MM.1S (cell line): ENCODE measurements at regions not wholly inside any gene's neighbourhood (a gene's known extent, or its start where the extent isn't known, plus 50 kb on each side); places are given as distances from the start of the nearest gene placed in this dataset.
A peak's percentile ranks its signal among the peaks of the same experiment; 100 is the strongest.

Experiments used
- DNase-seq: peaks from one replicate; pipeline ENCODE4 v3.0.0-alpha.2; 2015
- H2AFZ ChIP-seq: fragments of 300-600 bp; sonication (generic); 2 replicates; pipeline ENCODE4 v1.6.0; 2016; ENCODE audit warnings: antibody characterized with exemption, low read length
- H3F3A ChIP-seq: fragments of 300-600 bp; sonication (generic); 2 replicates; pipeline ENCODE4 v1.6.1; 2016; ENCODE audit warnings: mild to moderate bottlenecking, antibody characterized with exemption, low read length, moderate library complexity, mixed read lengths; ENCODE audit not compliant: insufficient read depth
- H3K27ac ChIP-seq: fragments of 300-600 bp; sonication (generic); 2 replicates; pipeline ENCODE4 v1.5.1; 2016; ENCODE audit warnings: mild to moderate bottlenecking, low read length
- H3K27me3 ChIP-seq: fragments of 300-600 bp; sonication (generic); replicated peaks from 2 replicates; pipeline ENCODE4 v1.6.0; 2016; ENCODE audit warnings: low read length; ENCODE audit not compliant: insufficient read depth
- H3K36me3 ChIP-seq: fragments of 300-600 bp; sonication (generic); replicated peaks from 2 replicates; pipeline ENCODE4 v1.6.1; 2016; ENCODE audit warnings: mild to moderate bottlenecking, low read length, mixed read lengths; ENCODE audit not compliant: insufficient read depth
- H3K4me1 ChIP-seq: fragments of 300-600 bp; sonication (generic); 2 replicates; pipeline ENCODE4 v1.6.1; 2016; ENCODE audit warnings: low read length, mixed read lengths
- H3K4me2 ChIP-seq: fragments of 300-600 bp; sonication (generic); 2 replicates; pipeline ENCODE4 v1.6.0; 2016; ENCODE audit warnings: low read depth, low read length
- H3K4me3 ChIP-seq: fragments of 300-600 bp; sonication (generic); 2 replicates; pipeline ENCODE4 v1.5.1; 2016; ENCODE audit warnings: low read length, mixed read lengths
- H3K79me2 ChIP-seq: fragments of 300-600 bp; sonication (generic); 2 replicates; pipeline ENCODE4 v1.6.1; 2016; ENCODE audit warnings: mixed run types, low read length, mixed read lengths
- H3K9ac ChIP-seq: fragments of 300-600 bp; sonication (generic); 2 replicates; pipeline ENCODE4 v1.6.1; 2016; ENCODE audit warnings: low read length, mixed read lengths
- H3K9me2 ChIP-seq: fragments of 300-600 bp; sonication (generic); replicated peaks from 2 replicates; pipeline ENCODE4 v1.6.1; 2016; ENCODE audit warnings: mild to moderate bottlenecking, low read length, mixed read lengths; ENCODE audit not compliant: insufficient read depth
- H3K9me3 ChIP-seq: fragments of 300-600 bp; sonication (generic); replicated peaks from 2 replicates; pipeline ENCODE4 v1.6.1; 2016; ENCODE audit warnings: mild to moderate bottlenecking, low read length, mixed read lengths; ENCODE audit not compliant: insufficient read depth
- H4K20me1 ChIP-seq: fragments of 300-600 bp; sonication (generic); 2 replicates; pipeline ENCODE4 v1.6.1; 2016; ENCODE audit warnings: mild to moderate bottlenecking, low read length, moderate library complexity, mixed read lengths; ENCODE audit not compliant: insufficient read depth
- CTCF ChIP-seq: fragments of 300-600 bp; sonication (generic); IDR thresholded peaks from 2 replicates; pipeline ENCODE4 v1.5.1; 2016; ENCODE audit warnings: antibody characterized with exemption, low read length, mixed read lengths
- EZH2 ChIP-seq: fragments of 300-600 bp; sonication (generic); optimal IDR thresholded peaks from 2 replicates; pipeline ENCODE3; 2017; ENCODE audit warnings: low read depth, mild to moderate bottlenecking, antibody characterized with exemption, low read length, mixed read lengths
- EZH2phosphoT487 ChIP-seq: fragments of 300-600 bp; sonication (generic); IDR thresholded peaks from 2 replicates; pipeline ENCODE4 v1.6.1; 2018; ENCODE audit warnings: antibody characterized with exemption, low read length

- Histone ChIP-seq H3K4me2 (no peak overlapping the region), H3K27me3 (peaks cover 67% of the 10 kb centered on the region), H3K9me3 (no peaks in the 10 kb centered on the region), H3K79me2 (no peaks in the 10 kb centered on the region), H3K4me1 (no peaks in the 10 kb centered on the region), H3F3A (no peaks in the 10 kb centered on the region), H3K4me3 (no peak overlapping the region), H4K20me1 (no peaks in the 10 kb centered on the region), H3K36me3 (no peaks in the 10 kb centered on the region), H3K27ac (no peak overlapping the region), H2AFZ (no peak overlapping the region), H3K9ac (no peak overlapping the region), H3K9me2 (no peaks in the 10 kb centered on the region)
- TF ChIP-seq EZH2 (no peak), EZH2phosphoT487 (no peak), CTCF (no peak)
- DNase-seq = no peak
Measured at GRCh38 chr1:17916702-17917101, 161.6 kb downstream of the ACTL8 start.

GRCh38 chr1:17919525-17920439 is 164.6 kb downstream of the ACTL8 start:
- H3K9me3 ChIP-seq = no peaks in the 10 kb centered on the region
- H3K4me3 ChIP-seq = no peak overlapping the region
- H3K9me2 ChIP-seq = no peaks in the 10 kb centered on the region
- no peak overlapping the region for H3K27ac ChIP-seq
- no peak for TF ChIP-seq EZH2phosphoT487
- no peak for TF ChIP-seq EZH2
- no peak for TF ChIP-seq CTCF
- H3F3A ChIP-seq = no peaks in the 10 kb centered on the region
- no peak overlapping the region for H3K4me2 ChIP-seq
- H3K9ac ChIP-seq = no peak overlapping the region
- no peaks in the 10 kb centered on the region for H4K20me1 ChIP-seq
- DNase-seq = peak; percentile 8
- no peaks in the 10 kb centered on the region for H3K79me2 ChIP-seq
- no peak overlapping the region for H2AFZ ChIP-seq
- peaks cover 45% of the 10 kb centered on the region for H3K27me3 ChIP-seq
- H3K36me3 ChIP-seq = no peaks in the 10 kb centered on the region
- H3K4me1 ChIP-seq = no peaks in the 10 kb centered on the region

- no peak for DNase-seq
- no peak overlapping the region for H3K27ac ChIP-seq
- H2AFZ ChIP-seq = no peak overlapping the region
- H3K79me2 ChIP-seq = no peaks in the 10 kb centered on the region
- H3K4me3 ChIP-seq = no peak overlapping the region
- no peaks in the 10 kb centered on the region for H3K4me1 ChIP-seq
- H3K36me3 ChIP-seq = no peaks in the 10 kb centered on the region
- H3K9me2 ChIP-seq = no peaks in the 10 kb centered on the region
- H3K9ac ChIP-seq = no peak overlapping the region
- no peaks in the 10 kb centered on the region for H3K9me3 ChIP-seq
- H3K4me2 ChIP-seq = no peak overlapping the region
- TF ChIP-seq CTCF (no peak), EZH2phosphoT487 (no peak), EZH2 (no peak)
- H3F3A ChIP-seq = no peaks in the 10 kb centered on the region
- peaks cover 42% of the 10 kb centered on the region for H3K27me3 ChIP-seq
- no peaks in the 10 kb centered on the region for H4K20me1 ChIP-seq
Measured at GRCh38 chr1:17920881-17921640, 165.9 kb downstream of the ACTL8 start.
